Activated CD4-positive, alpha-beta T cell treated with anti-CD3 and anti-CD28 coated beads, Interleukin-2, amount 50 U/mL, for 48 hours (primary cell): ENCODE measurements at regions not wholly inside any gene's neighbourhood (a gene's known extent, or its start where the extent isn't known, plus 50 kb on each side); places are given as distances from the start of the nearest gene placed in this dataset.
A peak's percentile ranks its signal among the peaks of the same experiment; 100 is the strongest.

Source experiments
- DNase-seq, 2 experiments: peaks; one replicate each; pipeline ENCODE4 v3.0.0-alpha.2; 2020

DNA sequence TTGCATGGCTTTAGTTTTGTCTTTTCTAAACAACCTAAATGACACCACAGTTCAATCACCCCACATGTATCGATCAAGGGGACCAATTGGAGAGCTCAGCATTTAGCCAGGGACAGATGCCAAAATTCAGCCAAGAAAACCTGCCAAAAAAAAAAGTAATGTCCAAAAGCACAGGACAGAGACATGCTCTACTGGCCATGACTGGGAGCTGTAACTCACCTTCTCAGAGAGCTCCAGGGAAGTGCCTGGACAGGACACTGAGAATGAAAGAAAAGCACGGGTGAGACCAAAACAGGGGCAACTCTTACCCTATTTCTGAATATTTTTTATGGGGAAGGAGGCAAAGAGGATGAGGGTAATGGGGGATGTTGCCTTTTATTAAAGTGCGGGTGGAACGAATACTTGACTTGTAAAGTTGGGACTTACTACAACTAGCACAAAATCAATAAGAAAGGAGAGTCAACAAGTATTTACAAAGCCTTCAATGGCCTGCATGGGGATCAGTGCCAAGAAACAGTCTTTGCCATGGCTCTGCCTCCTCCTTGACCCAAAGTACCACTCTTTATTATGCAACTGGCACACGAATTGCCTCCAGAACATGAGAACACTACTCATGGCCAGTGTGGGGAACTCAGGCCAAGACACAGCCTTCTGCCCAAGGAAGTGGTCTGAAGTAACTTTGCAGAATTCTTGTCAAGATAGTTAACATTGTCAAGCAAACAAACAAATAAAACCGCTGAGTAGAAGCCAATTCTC, 72.9 kb upstream of the HK2 start:
- DNase-seq, result no peak

DNA sequence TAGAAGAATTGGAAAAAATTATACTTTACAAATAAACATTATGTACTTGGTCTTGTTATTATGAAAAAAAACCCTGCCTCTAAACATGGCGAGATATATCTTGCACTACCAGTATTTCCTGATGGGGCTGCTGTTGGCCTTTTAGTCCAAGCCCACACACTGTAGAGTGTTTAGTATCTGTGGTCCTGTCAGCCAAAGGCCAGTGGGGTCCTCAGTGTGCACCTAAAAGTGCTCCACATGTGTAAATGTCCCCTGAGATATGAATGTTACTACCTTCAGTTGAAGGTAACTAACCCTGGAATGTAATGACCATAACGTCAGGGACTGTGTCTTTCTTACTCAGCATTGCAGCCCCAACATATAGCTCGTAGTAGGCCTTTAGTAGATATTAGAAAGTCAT, 71.1 kb upstream of the HK2 start:
- DNase-seq, result no peak

DNA sequence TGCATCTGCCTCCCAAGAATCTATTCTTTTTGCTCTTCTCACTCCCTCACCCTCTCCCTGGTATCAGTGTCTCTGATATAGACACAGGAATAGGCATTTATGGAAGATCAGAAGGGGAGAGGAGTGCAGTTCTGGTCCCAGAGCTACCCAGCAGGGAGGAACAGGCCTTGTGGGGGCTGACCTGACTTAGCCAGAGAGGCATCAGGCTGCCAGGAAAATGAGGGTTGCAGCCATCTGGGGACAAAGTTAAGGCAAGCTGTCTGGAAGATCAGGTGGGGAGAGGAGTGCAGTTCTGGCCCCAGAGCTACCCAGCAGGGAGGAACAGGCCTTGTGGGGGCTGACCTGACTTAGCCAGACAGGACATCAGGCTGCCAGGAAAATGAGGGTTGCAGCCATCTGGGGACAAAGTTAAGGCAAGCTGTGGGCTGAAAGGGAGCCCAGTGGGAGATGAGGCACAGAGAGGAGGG, 69.9 kb upstream of the HK2 start:
- DNase-seq, result no peak

DNA sequence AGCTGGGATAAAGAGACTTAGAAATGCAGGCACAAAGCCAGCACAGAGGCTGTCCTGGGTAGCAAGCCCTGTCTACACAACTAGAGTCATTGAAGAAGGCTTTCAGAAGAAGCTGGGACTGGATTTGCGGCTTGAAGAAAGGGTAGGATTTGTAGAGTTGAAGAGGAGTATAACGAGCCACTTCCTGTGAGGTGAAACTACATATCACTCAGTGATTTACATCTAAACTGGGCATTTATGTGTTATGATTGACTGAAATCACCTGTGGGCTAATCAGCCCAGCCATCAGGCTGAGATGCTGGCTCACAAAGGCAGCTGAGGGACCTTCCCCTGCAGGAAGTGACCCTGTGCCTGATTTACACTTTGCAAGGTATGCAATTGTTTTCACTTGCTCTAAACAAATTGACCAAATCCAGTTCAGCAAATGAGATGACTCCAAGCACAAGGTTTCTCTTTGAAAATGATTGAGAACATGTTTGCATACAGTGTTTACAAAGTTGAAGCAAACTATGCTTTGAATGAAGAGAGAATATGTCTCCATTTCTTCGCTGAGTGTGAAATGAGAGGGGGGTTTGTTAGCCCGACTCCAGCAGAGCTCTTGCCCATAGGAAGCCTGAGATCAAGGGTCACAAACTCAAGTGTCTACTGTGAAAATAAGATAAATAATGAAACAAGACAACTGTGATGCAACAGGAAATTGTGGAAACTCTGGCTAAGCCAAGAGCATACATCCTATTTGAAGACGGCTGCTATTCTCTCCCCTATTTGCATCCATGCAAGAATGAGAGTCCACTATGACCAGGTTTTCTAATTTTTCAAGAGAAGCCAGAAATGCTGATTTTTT, 69.3 kb upstream of the HK2 start:
- no peak for DNase-seq

DNA sequence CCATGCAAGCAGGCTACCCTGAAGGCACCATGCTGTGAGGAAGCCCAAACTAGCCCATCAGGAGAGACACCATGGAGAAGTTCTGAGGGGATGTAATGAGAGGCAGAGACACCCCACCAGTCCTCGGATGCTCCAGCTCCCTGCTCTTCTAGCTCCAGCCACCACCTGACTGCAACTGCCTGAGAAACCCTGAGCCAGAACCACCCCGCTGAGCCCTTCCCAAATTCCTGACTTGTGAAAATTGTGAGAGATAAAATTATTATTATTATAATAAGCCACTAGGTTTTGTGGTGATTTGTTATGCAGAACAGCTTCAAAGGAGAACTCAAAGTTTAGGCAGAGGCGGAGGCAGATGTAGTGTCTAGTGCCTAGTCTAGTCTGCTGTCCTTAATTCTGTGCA, 67.1 kb upstream of the HK2 start:
- no peak for DNase-seq

DNA sequence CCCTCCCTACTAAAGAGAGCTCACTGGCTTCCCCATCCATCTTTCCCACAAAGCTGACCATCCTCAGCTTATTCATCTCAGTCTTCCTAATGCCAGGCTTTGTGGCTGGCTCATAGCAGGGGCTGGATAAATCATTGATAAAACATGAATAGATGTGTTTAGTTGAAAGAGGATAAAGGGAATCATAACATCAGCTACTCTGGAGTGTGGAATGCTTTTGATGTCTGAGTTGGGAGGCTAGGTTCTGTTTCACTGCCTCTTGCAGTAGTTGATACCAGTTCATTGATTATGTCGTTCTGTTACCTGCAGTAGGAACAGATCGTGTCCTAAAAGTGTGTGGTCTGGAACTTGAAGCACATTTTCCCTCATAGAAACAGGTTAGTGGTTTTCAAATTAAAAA, 66.3 kb upstream of the HK2 start:
- no peak for DNase-seq

DNA sequence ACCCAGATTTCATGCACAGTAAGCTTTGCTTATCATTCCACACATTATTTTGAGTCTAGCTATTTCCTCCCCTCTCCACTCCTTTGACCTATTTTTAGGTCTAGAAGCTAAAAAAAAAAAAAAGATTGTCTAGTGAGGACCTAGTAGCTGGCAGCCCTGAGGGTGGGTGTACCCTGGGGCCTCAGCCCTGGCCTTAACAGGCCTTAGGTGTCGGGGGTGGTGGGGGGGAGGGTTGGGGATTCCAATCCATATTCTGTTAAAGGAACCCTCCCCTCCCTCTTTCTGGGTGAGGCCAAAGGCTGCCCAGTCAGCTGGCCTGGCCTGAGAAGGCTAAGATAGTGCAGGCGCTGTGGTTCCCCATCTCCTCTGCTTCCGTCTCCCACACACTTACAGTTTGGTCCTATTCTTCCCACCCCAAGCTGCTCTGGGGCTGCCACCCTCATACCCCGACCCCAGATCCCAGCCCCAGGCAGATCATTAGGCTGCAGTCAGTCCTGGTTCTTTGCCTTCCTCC, 65.5 kb upstream of the HK2 start:
- DNase-seq, result no peak

DNA sequence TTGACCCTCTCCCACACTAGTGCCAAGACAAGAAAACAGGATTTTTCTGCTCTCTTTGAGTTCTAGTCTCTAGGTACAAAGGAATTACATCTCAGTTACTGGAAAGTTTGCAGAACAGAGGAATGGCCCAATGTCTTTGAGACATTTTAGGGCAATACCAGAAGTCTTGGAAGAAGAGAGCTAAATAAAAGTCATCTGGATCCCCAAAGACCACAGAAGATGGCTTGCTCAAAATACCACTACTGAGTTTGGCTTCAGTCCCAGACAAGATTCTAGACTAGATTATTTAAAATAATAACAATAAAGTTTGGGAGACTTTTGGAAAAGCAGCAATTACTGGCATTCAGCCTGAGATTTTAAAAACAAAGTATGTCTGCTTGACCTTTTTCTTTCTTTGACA, 61.9 kb upstream of the HK2 start:
- DNase-seq, result no peak

DNA sequence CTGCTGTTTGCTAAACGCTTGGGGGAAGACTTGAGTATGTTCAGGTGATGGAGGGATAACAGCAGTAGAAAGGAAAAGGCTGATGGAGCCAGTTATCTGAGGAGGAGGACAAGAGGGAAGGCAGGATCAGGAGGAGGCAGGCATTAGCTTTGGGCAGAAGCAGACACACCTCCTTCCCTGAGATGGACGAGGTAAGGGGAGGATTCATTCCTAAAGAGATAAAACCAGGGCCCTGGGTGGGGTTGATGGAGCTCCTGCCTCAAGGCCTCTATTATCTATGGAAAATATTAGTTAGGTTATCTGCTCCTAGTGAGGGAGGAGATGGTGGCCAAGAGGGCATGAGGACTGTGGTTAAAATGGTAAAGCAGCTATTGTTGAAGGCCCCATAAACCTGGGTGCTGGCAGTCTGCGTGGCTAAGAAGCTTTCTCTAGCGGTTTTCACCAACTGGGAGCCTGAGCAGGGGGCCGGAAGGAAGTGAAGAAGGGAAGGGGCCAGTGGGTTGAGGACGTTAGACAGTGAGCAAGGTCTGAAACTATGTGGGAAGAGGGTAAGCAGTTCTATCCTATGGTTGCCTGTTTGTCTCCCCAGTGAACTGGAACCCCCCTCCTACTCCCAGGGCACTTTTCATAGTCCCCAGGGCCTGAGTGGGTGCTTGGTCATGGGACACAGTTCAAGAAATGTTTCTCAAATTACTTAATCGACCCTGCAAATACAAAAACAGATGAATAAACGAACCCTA, 56.6 kb upstream of the HK2 start:
- peak in 1 of 2 experiments; percentile 15 for DNase-seq

DNA sequence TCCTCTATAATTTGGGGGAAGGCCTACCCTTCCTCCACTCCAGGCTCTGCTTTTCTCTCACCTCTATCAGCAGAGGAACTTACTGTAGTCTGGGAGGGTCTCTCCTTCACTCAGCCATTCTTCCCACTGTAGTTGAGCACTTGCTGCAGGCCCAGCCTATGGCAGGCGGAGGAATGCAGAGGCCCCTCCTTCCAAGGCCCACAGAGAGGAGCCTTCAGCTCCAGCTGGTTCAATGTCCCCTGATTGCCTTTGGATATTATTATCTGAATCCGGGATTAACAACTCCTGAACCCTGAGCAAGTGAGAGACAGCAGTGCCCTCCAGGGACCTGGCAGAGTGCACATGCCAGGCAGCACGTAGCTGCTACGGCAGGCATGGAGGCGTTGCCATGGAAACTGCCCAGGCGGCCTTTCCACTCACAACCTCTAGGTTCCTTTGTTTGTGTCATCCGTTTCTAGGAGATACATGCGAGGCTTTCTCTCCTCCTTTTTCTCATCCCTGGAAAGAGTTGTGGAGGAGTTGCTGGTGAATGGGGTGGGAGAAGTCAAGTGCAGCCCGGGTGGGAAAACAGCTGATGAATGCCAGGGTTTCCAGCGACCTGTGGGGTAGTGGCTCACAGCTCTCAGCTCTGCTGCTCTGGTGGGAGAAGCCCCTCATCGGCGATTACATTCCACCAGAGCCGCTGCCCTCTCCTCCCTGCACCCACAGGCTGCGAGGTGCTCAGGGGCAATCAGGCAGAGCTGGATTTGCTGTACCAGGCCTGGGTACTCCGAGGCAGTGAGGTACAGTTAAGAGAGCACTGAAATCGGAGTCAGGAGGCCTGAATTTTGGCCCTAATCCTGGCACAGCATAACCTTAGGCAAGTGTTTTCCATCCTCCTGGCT, 55.3 kb upstream of the HK2 start:
- DNase-seq, result no peak

DNA sequence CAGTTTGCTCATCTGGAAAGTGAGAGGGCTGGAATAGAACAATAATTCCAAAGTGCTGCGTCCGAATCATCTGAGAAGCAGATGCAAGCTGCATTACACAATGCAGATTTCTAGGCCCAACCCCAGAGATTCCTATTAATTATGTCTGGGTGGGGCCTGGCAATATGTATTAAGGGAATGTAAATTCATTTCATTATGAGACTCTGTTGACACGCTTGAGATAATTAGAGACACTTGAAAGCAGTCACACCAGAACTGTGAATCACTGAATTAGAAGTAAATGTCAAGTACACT, 54.7 kb upstream of the HK2 start:
- DNase-seq, result no peak

DNA sequence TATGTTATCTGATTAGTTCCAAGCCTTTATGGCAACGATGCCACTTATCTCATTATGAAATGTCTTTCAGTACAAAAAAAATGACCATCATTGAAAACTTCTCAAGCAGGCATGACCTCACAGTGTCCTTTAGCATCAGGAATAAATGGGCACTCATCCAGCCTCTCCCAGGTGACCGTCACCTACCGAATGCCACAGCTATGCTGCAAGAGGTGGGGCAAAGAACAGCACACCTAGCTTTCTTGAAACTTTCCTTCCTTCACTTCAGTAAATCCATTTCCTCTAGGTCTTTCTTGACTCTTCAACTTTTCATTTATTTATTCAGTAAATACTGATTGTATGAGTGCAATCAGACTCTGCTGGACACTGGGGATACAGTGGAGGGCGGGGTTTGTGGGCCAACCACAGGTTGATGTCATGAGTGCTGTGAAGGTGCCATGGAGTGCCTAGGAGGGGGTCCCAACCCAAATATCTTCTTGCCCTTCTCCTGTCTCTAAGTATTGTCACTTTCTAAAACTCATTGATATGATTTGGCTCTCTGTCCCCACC, 54.3 kb upstream of the HK2 start:
- DNase-seq, result no peak
